H9 (cell line): ENCODE measurements at regions not wholly inside any gene's neighbourhood (a gene's known extent, or its start where the extent isn't known, plus 50 kb on each side); places are given as distances from the start of the nearest gene placed in this dataset.

Source experiments
- DNase-seq: peaks from one replicate; pipeline ENCODE4 v3.0.0-alpha.2; 2017
- H2AFZ ChIP-seq: one replicate; pipeline ENCODE4 v1.6.1; 2013; ENCODE audit warnings: mild to moderate bottlenecking, low read length, control low read depth, moderate library complexity
- H2AK5ac ChIP-seq: 2 replicates; pipeline ENCODE4 v1.6.1; 2013; ENCODE audit warnings: low read length, control low read depth, mixed read lengths; ENCODE audit not compliant: insufficient read length
- H2BK120ac ChIP-seq: one replicate; pipeline ENCODE4 v1.6.1; 2013; ENCODE audit warnings: low read depth, mild to moderate bottlenecking, low read length, control low read depth, inconsistent platforms; ENCODE audit not compliant: poor library complexity, severe bottlenecking
- H2BK12ac ChIP-seq: 2 replicates; pipeline ENCODE4 v1.6.1; 2013; ENCODE audit warnings: low read length, control low read depth, mixed read lengths, low read depth; ENCODE audit not compliant: insufficient read length
- H2BK15ac ChIP-seq: 2 replicates; pipeline ENCODE4 v1.6.1; 2013; ENCODE audit warnings: low read depth, low read length, control low read depth
- H2BK20ac ChIP-seq: one replicate; pipeline ENCODE4 v1.6.1; 2013; ENCODE audit warnings: low read depth, mild to moderate bottlenecking, low read length, control low read depth, inconsistent platforms; ENCODE audit not compliant: poor library complexity, severe bottlenecking
- H2BK5ac ChIP-seq: 2 replicates; pipeline ENCODE4 v1.6.1; 2013; ENCODE audit warnings: low read length, control low read depth, mixed read lengths; ENCODE audit not compliant: insufficient read length
- H3K14ac ChIP-seq: 2 replicates; pipeline ENCODE4 v1.6.1; 2013; ENCODE audit warnings: low read length, control low read depth; ENCODE audit not compliant: insufficient read depth
- H3K18ac ChIP-seq: 2 replicates; pipeline ENCODE4 v1.6.1; 2013; ENCODE audit warnings: low read depth, mild to moderate bottlenecking, mixed read lengths, low read length, control low read depth; ENCODE audit not compliant: insufficient read length
- H3K23ac ChIP-seq: 2 replicates; pipeline ENCODE4 v1.6.1; 2013; ENCODE audit warnings: low read length, control low read depth, mixed read lengths, low read depth; ENCODE audit not compliant: insufficient read length
- H3K23me2 ChIP-seq: 2 replicates; pipeline ENCODE4 v1.6.1; 2013; ENCODE audit warnings: low read depth, mild to moderate bottlenecking, mixed read lengths, low read length, control low read depth; ENCODE audit not compliant: insufficient read length, poor library complexity, severe bottlenecking
- H3K27ac ChIP-seq: 2 replicates; pipeline ENCODE4 v1.5.1; 2013; ENCODE audit warnings: low read length, control low read depth, mixed read lengths, low read depth; ENCODE audit not compliant: insufficient read length
- H3K27me3 ChIP-seq: 2 replicates; pipeline ENCODE4 v1.6.1; 2013; ENCODE audit warnings: low read length, control low read depth, inconsistent platforms; ENCODE audit not compliant: insufficient read depth
- H3K4ac ChIP-seq: 2 replicates; pipeline ENCODE4 v1.6.1; 2013; ENCODE audit warnings: low read depth, mild to moderate bottlenecking, control low read depth, inconsistent platforms, low read length, moderate library complexity
- H3K4me1 ChIP-seq: 2 replicates; pipeline ENCODE4 v1.6.1; 2013; ENCODE audit warnings: low read length, control low read depth, inconsistent platforms; ENCODE audit not compliant: insufficient read depth
- H3K4me2 ChIP-seq: 2 replicates; pipeline ENCODE4 v1.6.1; 2013; ENCODE audit warnings: low read length, control low read depth, mixed read lengths; ENCODE audit not compliant: insufficient read length, insufficient read depth
- H3K56ac ChIP-seq: 2 replicates; pipeline ENCODE4 v1.6.1; 2013; ENCODE audit warnings: low read depth, mild to moderate bottlenecking, mixed read lengths, low read length, control low read depth; ENCODE audit not compliant: insufficient read length
- H3K79me1 ChIP-seq: 2 replicates; pipeline ENCODE4 v1.6.1; 2013; ENCODE audit warnings: low read depth, mild to moderate bottlenecking, moderate library complexity, low read length, control low read depth, inconsistent platforms; ENCODE audit not compliant: insufficient read depth, poor library complexity, severe bottlenecking
- H3K79me2 ChIP-seq: 2 replicates; pipeline ENCODE4 v1.6.1; 2013; ENCODE audit warnings: low read length, control low read depth, inconsistent platforms; ENCODE audit not compliant: insufficient read depth
- H3K9ac ChIP-seq: 2 replicates; pipeline ENCODE4 v1.6.1; 2013; ENCODE audit warnings: low read length, control low read depth, mixed read lengths; ENCODE audit not compliant: insufficient read length; ENCODE audit errors: extremely low read depth
- H3K9me3 ChIP-seq: one replicate; pipeline ENCODE4 v1.6.1; 2013; ENCODE audit warnings: low read depth, low read length, inconsistent platforms; ENCODE audit not compliant: control insufficient read depth
- H3T11ph ChIP-seq: one replicate; pipeline ENCODE4 v1.6.1; 2013; ENCODE audit warnings: mild to moderate bottlenecking, low read length, control low read depth, inconsistent platforms
- H4K20me1 ChIP-seq: one replicate; pipeline ENCODE4 v1.6.1; 2013; ENCODE audit not compliant: control insufficient read depth, insufficient read length, insufficient read depth
- H4K5ac ChIP-seq: 2 replicates; pipeline ENCODE4 v1.6.1; 2013; ENCODE audit warnings: low read depth, mild to moderate bottlenecking, mixed read lengths, low read length, control low read depth; ENCODE audit not compliant: insufficient read length
- H4K8ac ChIP-seq: replicated peaks from 2 replicates; pipeline ENCODE4 v1.6.1; 2013; ENCODE audit warnings: low read length, control low read depth, mixed read lengths, low read depth; ENCODE audit not compliant: insufficient read length
- H4K91ac ChIP-seq: 2 replicates; pipeline ENCODE4 v1.6.1; 2013; ENCODE audit warnings: low read depth, mild to moderate bottlenecking, moderate library complexity, mixed read lengths, low read length, control low read depth; ENCODE audit not compliant: insufficient read length
- H3K27ac Mint-ChIP-seq, 3 experiments: 2 replicates in 2 of 3; 3 replicates in 1 of 3; pipeline ENCODE4 v1.8.0; 2020 to 2021; ENCODE audit warnings: mixed read lengths in 3 of 3, mild to moderate bottlenecking in 1 of 3, moderate library complexity in 1 of 3
- H3K27me3 Mint-ChIP-seq: 2 replicates; pipeline ENCODE4 v1.8.0; 2021; ENCODE audit warnings: low read depth, mild to moderate bottlenecking, moderate library complexity, mixed read lengths
- H3K36me3 Mint-ChIP-seq, 3 experiments: 2 replicates in 2 of 3; 3 replicates in 1 of 3; pipeline ENCODE4 v1.8.0; 2020 to 2021; ENCODE audit warnings: low read depth in 3 of 3, mixed read lengths in 3 of 3; ENCODE audit not compliant: insufficient read depth in 1 of 3
- H3K4me1 Mint-ChIP-seq, 2 experiments: 2 replicates each; pipeline ENCODE4 v1.8.0; 2020; ENCODE audit warnings: mixed read lengths in 2 of 2
- H3K4me3 Mint-ChIP-seq, 2 experiments: 2 replicates in 1 of 2; 3 replicates in 1 of 2; pipeline ENCODE4 v1.8.0; 2020 to 2021; ENCODE audit warnings: mild to moderate bottlenecking in 2 of 2, mixed read lengths in 2 of 2, moderate library complexity in 1 of 2
- H3K9me3 Mint-ChIP-seq, 2 experiments: 2 replicates in 1 of 2; 3 replicates in 1 of 2; pipeline ENCODE4 v1.8.0; 2020; ENCODE audit warnings: mild to moderate bottlenecking in 2 of 2, mixed read lengths in 2 of 2, moderate library complexity in 1 of 2
- CTCF ChIP-seq: fragments of 200-600 bp; sonication (generic); conservative IDR thresholded peaks from 3 replicates; pipeline ENCODE4 v1.8.0; 2021; ENCODE audit warnings: antibody characterized with exemption, mild to moderate bottlenecking
- WGBS: extraction: QIAGEN DNeasy Blood & Tissue Kit; methylation state at CpG from one replicate; pipeline ENCODE4 v1.1.7; 2013; ENCODE audit warnings: missing lambda C conversion rate, low lambda C conversion rate, mixed read lengths; ENCODE audit not compliant: insufficient read length; ENCODE audit errors: extremely low coverage; 5-methylcytosine and 5-hydroxymethylcytosine counted together

GRCh38 chr6:141938664-141939063 is 194.1 kb upstream of the GJE1 start:
- Histone ChIP-seq H2BK120ac (no peak overlapping the region), H2AK5ac (no peak overlapping the region), H2BK20ac (no peak overlapping the region), H2BK15ac (no peak overlapping the region), H2BK5ac (no peak overlapping the region), H3T11ph (no peak overlapping the region), H4K8ac (no peak overlapping the region), H4K20me1 (no peaks in the 10 kb centered on the region), H3K4ac (no peak overlapping the region), H3K56ac (no peak overlapping the region), H3K4me1 (no peaks in the 10 kb centered on the region), H3K23ac (no peak overlapping the region), H2BK12ac (no peak overlapping the region), H2AFZ (no peak overlapping the region), H3K18ac (no peak overlapping the region), H3K27ac (no peak overlapping the region), H4K91ac (no peak overlapping the region), H3K23me2 (no peaks in the 10 kb centered on the region), H4K5ac (no peak overlapping the region), H3K9ac (no peak overlapping the region), H3K27me3 (no peaks in the 10 kb centered on the region), H3K79me1 (no peaks in the 10 kb centered on the region), H3K9me3 (no peaks in the 10 kb centered on the region), H3K4me2 (no peak overlapping the region), H3K14ac (no peak overlapping the region), H3K79me2 (no peaks in the 10 kb centered on the region)
- WGBS: no CpG with 5 or more reads among the region's 1 CpG
- no peak for TF ChIP-seq CTCF
- Mint-ChIP-seq H3K9me3 (peaks cover 3 to 32% of the 10 kb centered on the region in 2 experiments; a peak in 4 of 5 replicates), H3K4me3 (no peak overlapping the region), H3K27ac (no peak overlapping the region), H3K27me3 (no peaks in the 10 kb centered on the region), H3K36me3 (peaks cover 4 to 19% (median 12%) of the 10 kb centered on the region in 3 experiments; a peak in 6 of 7 replicates), H3K4me1 (no peaks in the 10 kb centered on the region; a peak in 1 of 4 replicates)
- no peak for DNase-seq
